ENCODE measurements at regions not wholly inside any gene's neighbourhood (a gene's known extent, or its start where the extent isn't known, plus 50 kb on each side); places are given as distances from the start of the nearest gene placed in this dataset.

- TF ChIP-seq TAF1 (conservative IDR thresholded peaks at IDR 0.05) (no peak), CTCF (IDR thresholded peaks at IDR 0.05; ENCODE audit: low read depth, low read length, missing input control) (no peak), HNF4A (conservative IDR thresholded peaks at IDR 0.05) (no peak)
Measured at GRCh38 chr17:34820248-34820801, 140.9 kb downstream of the CCT6B start.
